CD4-positive, alpha-beta T cell (primary cell): ENCODE measurements at regions not wholly inside any gene's neighbourhood (a gene's known extent, or its start where the extent isn't known, plus 50 kb on each side); places are given as distances from the start of the nearest gene placed in this dataset.

ENCODE experiments used
- ATAC-seq: fragments of 200-7000 bp; cut with Tn5 transposase; one replicate; pipeline ENCODE4 v1.10.0; 2022; ENCODE audit warnings: mild to moderate bottlenecking; ENCODE audit not compliant: poor library complexity
- CTCF ChIA-PET: fragments of 350-600 bp; sonication (Branson Sonifier 250); formaldehyde crosslinking; loops from one replicate; lab custom pipeline; 2021; ENCODE audit warnings: antibody characterized with exemption, inconsistent platforms; lab: Charles Lee
- POLR2A ChIA-PET: fragments of 350-600 bp; sonication (Branson Sonifier 250); formaldehyde crosslinking; loops from one replicate; lab custom pipeline; 2021; ENCODE audit warnings: antibody characterized with exemption, inconsistent platforms; lab: Charles Lee
- DNase-seq, 14 experiments: peaks; one replicate each; pipeline ENCODE4 v3.0.0-alpha.2; 2013 to 2020; ENCODE audit warnings: mixed read lengths in 2 of 14
- H3K27ac ChIP-seq, 2 donors: one replicate each; pipeline versions ENCODE4 v1.5.1 to v1.7.0; 2013; ENCODE audit warnings: low read length in 2 of 2, low read depth in 1 of 2, mild to moderate bottlenecking in 1 of 2
- H3K27me3 ChIP-seq, 2 experiments: 1 replicate in 1 of 2; 2 replicates in 1 of 2; pipeline versions ENCODE4 v1.6.1 to v1.7.0; 2013; ENCODE audit warnings: low read length in 2 of 2, control low read depth in 1 of 2, mild to moderate bottlenecking in 1 of 2, moderate library complexity in 1 of 2; ENCODE audit not compliant: insufficient read depth in 2 of 2, control insufficient read depth in 1 of 2
- H3K36me3 ChIP-seq: one replicate; pipeline ENCODE4 v1.6.1; 2013; ENCODE audit warnings: low read length, control low read depth; ENCODE audit not compliant: insufficient read depth
- H3K4me1 ChIP-seq: one replicate; pipeline ENCODE4 v1.6.1; 2013; ENCODE audit warnings: low read length, control low read depth; ENCODE audit not compliant: insufficient read depth
- H3K4me3 ChIP-seq: one replicate; pipeline ENCODE4 v1.5.1; 2013; ENCODE audit warnings: mild to moderate bottlenecking, low read length, moderate library complexity
- H3K9me3 ChIP-seq, 2 experiments: 1 replicate in 1 of 2; 2 replicates in 1 of 2; pipeline versions ENCODE4 v1.6.1 to v1.7.0; 2013; ENCODE audit warnings: low read length in 2 of 2, mild to moderate bottlenecking in 2 of 2, control low read depth in 1 of 2, moderate library complexity in 1 of 2; ENCODE audit not compliant: control insufficient read depth in 1 of 2, insufficient read depth in 1 of 2
- H3K27ac Mint-ChIP-seq: one replicate; pipeline ENCODE4 v1.8.0; 2020; ENCODE audit warnings: mixed read lengths
- H3K27me3 Mint-ChIP-seq: one replicate; pipeline ENCODE4 v1.8.0; 2021; ENCODE audit warnings: mixed read lengths
- H3K36me3 Mint-ChIP-seq: one replicate; pipeline ENCODE4 v1.8.0; 2021; ENCODE audit warnings: low read depth, mixed read lengths
- H3K4me1 Mint-ChIP-seq: one replicate; pipeline ENCODE4 v1.8.0; 2021; ENCODE audit warnings: low read depth, mixed read lengths
- H3K4me3 Mint-ChIP-seq: one replicate; pipeline ENCODE4 v1.8.0; 2020; ENCODE audit warnings: mild to moderate bottlenecking, mixed read lengths
- H3K9me3 Mint-ChIP-seq: one replicate; pipeline ENCODE4 v1.8.0; 2020; ENCODE audit warnings: mixed read lengths
- intact Hi-C, 2 experiments: fragments of 100-400 bp; cut with DNase I in 1 of 2; cut with micrococcal nuclease in 1 of 2; formaldehyde crosslinking; loops; one replicate each; pipeline versions ENCODE4 v1.15.1 to v1.9.0; 2023 to 2025; cut with DNase I, micrococcal nuclease
- TF ChIP-seq, protein P1 (sequence below): fragments of 200-600 bp; IDR thresholded peaks from one replicate; pipeline ENCODE4 v1.8.0; 2022; ENCODE audit warnings: antibody characterized with exemption, mild to moderate bottlenecking

- POLR2A ChIA-PET, result no interaction called here
- Mint-ChIP-seq H3K4me3 (no peak overlapping the region), H3K4me1 (no peaks in the 10 kb centered on the region), H3K9me3 (peaks cover under 1% of the 10 kb centered on the region), H3K27me3 (peaks cover 5% of the 10 kb centered on the region), H3K36me3 (no peaks in the 10 kb centered on the region), H3K27ac (no peak overlapping the region)
- CTCF ChIA-PET, result no interaction called here
- Histone ChIP-seq H3K36me3 (no peaks in the 10 kb centered on the region), H3K4me1 (no peaks in the 10 kb centered on the region), H3K4me3 (no peak overlapping the region), H3K27ac (no peak overlapping the region), H3K27me3 (peaks cover 5 to 6% of the 10 kb centered on the region in 2 experiments), H3K9me3 (peaks cover 0 to 5% of the 10 kb centered on the region in 2 experiments)
- intact Hi-C loops, result no loop called here
- TF ChIP-seq, protein P1, sequence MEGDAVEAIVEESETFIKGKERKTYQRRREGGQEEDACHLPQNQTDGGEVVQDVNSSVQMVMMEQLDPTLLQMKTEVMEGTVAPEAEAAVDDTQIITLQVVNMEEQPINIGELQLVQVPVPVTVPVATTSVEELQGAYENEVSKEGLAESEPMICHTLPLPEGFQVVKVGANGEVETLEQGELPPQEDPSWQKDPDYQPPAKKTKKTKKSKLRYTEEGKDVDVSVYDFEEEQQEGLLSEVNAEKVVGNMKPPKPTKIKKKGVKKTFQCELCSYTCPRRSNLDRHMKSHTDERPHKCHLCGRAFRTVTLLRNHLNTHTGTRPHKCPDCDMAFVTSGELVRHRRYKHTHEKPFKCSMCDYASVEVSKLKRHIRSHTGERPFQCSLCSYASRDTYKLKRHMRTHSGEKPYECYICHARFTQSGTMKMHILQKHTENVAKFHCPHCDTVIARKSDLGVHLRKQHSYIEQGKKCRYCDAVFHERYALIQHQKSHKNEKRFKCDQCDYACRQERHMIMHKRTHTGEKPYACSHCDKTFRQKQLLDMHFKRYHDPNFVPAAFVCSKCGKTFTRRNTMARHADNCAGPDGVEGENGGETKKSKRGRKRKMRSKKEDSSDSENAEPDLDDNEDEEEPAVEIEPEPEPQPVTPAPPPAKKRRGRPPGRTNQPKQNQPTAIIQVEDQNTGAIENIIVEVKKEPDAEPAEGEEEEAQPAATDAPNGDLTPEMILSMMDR, result no peak
- no peak for DNase-seq
- no peak for ATAC-seq
These were observed 350.4 kb downstream of the RPS24 start for GRCh38 chr10:78384049-78384431.

DNA sequence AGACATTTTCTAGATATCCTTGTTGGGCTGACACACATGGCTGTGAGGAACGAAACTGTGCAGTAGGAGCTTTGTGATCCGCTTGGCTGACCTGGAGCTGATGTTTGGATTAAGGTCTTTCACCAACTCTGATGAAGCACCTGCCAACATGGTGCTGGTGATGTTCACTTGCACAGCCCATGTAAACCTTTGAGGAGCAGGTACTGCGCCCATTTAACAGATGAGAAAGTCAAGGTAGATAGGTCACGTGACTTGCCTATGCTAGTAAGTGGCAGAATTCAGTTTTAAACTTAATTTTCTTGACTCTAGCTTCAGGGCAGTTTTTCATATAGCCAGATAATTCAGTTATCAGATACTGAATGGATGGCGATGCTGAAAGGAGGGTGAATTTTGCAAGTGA lies 351.9 kb downstream of the RPS24 start:
- Histone ChIP-seq H3K9me3 (peaks cover 0 to 5% of the 10 kb centered on the region in 2 experiments), H3K27ac (no peak overlapping the region), H3K27me3 (peaks cover 5 to 6% of the 10 kb centered on the region in 2 experiments), H3K4me1 (no peaks in the 10 kb centered on the region), H3K36me3 (no peaks in the 10 kb centered on the region), H3K4me3 (no peak overlapping the region)
- POLR2A ChIA-PET, result no interaction called here
- Mint-ChIP-seq H3K4me3 (no peak overlapping the region), H3K27ac (no peak overlapping the region), H3K27me3 (peaks cover 5% of the 10 kb centered on the region), H3K36me3 (no peaks in the 10 kb centered on the region), H3K9me3 (no peaks in the 10 kb centered on the region), H3K4me1 (no peaks in the 10 kb centered on the region)
- CTCF ChIA-PET, result no interaction called here
- ATAC-seq, result no peak
- TF ChIP-seq, protein P1, result no peak
- DNase-seq, result no peak
- intact Hi-C loops, result no loop called here

DNA sequence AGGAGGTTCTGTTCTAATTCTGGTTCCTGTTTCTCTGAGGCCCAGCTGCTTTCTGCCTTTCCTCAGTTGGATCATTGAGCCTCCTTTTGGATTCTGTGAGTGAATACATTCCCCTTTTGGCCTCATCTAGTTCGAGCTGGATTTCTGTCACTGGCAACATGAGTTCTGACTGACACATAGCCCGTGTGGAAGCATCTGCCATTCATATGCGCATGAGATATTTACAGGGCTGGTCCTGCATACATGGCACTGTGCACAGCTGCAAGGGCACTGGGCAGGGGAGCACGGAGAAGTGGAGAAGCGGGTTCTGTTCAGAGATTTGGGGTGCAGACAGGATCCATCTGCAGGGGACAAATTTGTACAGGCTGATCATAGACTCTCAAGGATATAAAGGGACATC lies 352.8 kb downstream of the RPS24 start:
- TF ChIP-seq, protein P1, result no peak
- POLR2A ChIA-PET, result no interaction called here
- H3K4me3 ChIP-seq, result no peak overlapping the region
- ATAC-seq, result no peak
- no peaks in the 10 kb centered on the region for H3K4me1 ChIP-seq
- peaks cover 1 to 6% of the 10 kb centered on the region in 2 experiments for H3K27me3 ChIP-seq
- Mint-ChIP-seq H3K4me1 (no peaks in the 10 kb centered on the region), H3K27ac (no peak overlapping the region), H3K36me3 (no peaks in the 10 kb centered on the region), H3K9me3 (no peaks in the 10 kb centered on the region), H3K27me3 (peaks cover 5% of the 10 kb centered on the region), H3K4me3 (no peak overlapping the region)
- H3K36me3 ChIP-seq, result no peaks in the 10 kb centered on the region
- CTCF ChIA-PET, result no interaction called here
- no peak overlapping the region for H3K27ac ChIP-seq
- H3K9me3 ChIP-seq, result no peaks in the 10 kb centered on the region
- DNase-seq, result no peak
- intact Hi-C loops, result no loop called here
